Mesendoderm (in vitro differentiated cells): ENCODE measurements at regions not wholly inside any gene's neighbourhood (a gene's known extent, or its start where the extent isn't known, plus 50 kb on each side); places are given as distances from the start of the nearest gene placed in this dataset.
A peak's percentile ranks its signal among the peaks of the same experiment; 100 is the strongest.

Experiments used
- DNase-seq: peaks from one replicate; pipeline ENCODE4 v3.0.0; 2013
- H2AK5ac ChIP-seq: 2 replicates; pipeline ENCODE4 v1.6.1; 2013; ENCODE audit warnings: low read length, inconsistent platforms
- H2BK120ac ChIP-seq: 2 replicates; pipeline ENCODE4 v1.6.1; 2013; ENCODE audit warnings: low read depth, mild to moderate bottlenecking, low read length, moderate library complexity, mixed read lengths
- H2BK15ac ChIP-seq: replicated peaks from 2 replicates; pipeline ENCODE4 v1.6.1; 2013; ENCODE audit warnings: low read depth, mild to moderate bottlenecking, moderate library complexity
- H2BK5ac ChIP-seq: 2 replicates; pipeline ENCODE4 v1.6.1; 2013; ENCODE audit warnings: low read length, inconsistent platforms
- H3K18ac ChIP-seq: 2 replicates; pipeline ENCODE4 v1.6.1; 2013; ENCODE audit warnings: mild to moderate bottlenecking, low read length, mixed read lengths
- H3K23ac ChIP-seq: one replicate; pipeline ENCODE4 v1.6.1; 2013; ENCODE audit warnings: low read length
- H3K27ac ChIP-seq: 2 replicates; pipeline ENCODE4 v1.5.1; 2013; ENCODE audit warnings: low read depth, mild to moderate bottlenecking, inconsistent platforms, low read length, moderate library complexity
- H3K27me3 ChIP-seq: 2 replicates; pipeline ENCODE4 v1.6.1; 2013; ENCODE audit warnings: low read length, control low read depth, mild to moderate bottlenecking, inconsistent platforms; ENCODE audit not compliant: insufficient read depth, poor library complexity
- H3K36me3 ChIP-seq: 2 replicates; pipeline ENCODE4 v1.6.1; 2013; ENCODE audit warnings: low read length, inconsistent platforms; ENCODE audit not compliant: control insufficient read depth, insufficient read depth
- H3K4ac ChIP-seq: one replicate; pipeline ENCODE4 v1.6.1; 2013; ENCODE audit warnings: low read depth, mild to moderate bottlenecking, low read length, moderate library complexity
- H3K4me1 ChIP-seq: 2 replicates; pipeline ENCODE4 v1.6.1; 2013; ENCODE audit warnings: low read depth, low read length, inconsistent platforms; ENCODE audit not compliant: control insufficient read depth
- H3K4me2 ChIP-seq: 2 replicates; pipeline ENCODE4 v1.6.1; 2013; ENCODE audit warnings: low read length
- H3K4me3 ChIP-seq: 2 replicates; pipeline ENCODE4 v1.5.1; 2013; ENCODE audit warnings: mild to moderate bottlenecking, low read length
- H3K56ac ChIP-seq: one replicate; pipeline ENCODE4 v1.6.1; 2013; ENCODE audit warnings: low read length
- H3K79me1 ChIP-seq: 2 replicates; pipeline ENCODE4 v1.6.1; 2013; ENCODE audit warnings: low read length, inconsistent platforms
- H3K79me2 ChIP-seq: 2 replicates; pipeline ENCODE4 v1.6.1; 2013; ENCODE audit warnings: mild to moderate bottlenecking, low read length; ENCODE audit not compliant: control insufficient read depth, insufficient read depth
- H3K9ac ChIP-seq: 2 replicates; pipeline ENCODE4 v1.6.1; 2013; ENCODE audit warnings: low read length, inconsistent platforms
- H4K5ac ChIP-seq: one replicate; pipeline ENCODE4 v1.6.1; 2013; ENCODE audit warnings: low read length
- H4K8ac ChIP-seq: one replicate; pipeline ENCODE4 v1.6.1; 2013; ENCODE audit warnings: low read depth, mild to moderate bottlenecking, control low read depth, low read length, moderate library complexity
- WGBS: extraction: QIAGEN DNeasy Blood & Tissue Kit; methylation state at CpG from one replicate; pipeline ENCODE4 v1.1.7; 2013; ENCODE audit warnings: low lambda C conversion rate, missing lambda C conversion rate; ENCODE audit not compliant: insufficient coverage; ENCODE audit errors: extremely low coverage; 5-methylcytosine and 5-hydroxymethylcytosine counted together

- H2BK120ac ChIP-seq = no peak overlapping the region
- no peak overlapping the region for H2BK15ac ChIP-seq
- H3K36me3 ChIP-seq = no peaks in the 10 kb centered on the region
- H2BK5ac ChIP-seq = no peak overlapping the region
- no peak overlapping the region for H3K4me2 ChIP-seq
- no peak for DNase-seq
- no peak overlapping the region for H4K5ac ChIP-seq
- H2AK5ac ChIP-seq = no peak overlapping the region
- no peak overlapping the region for H3K18ac ChIP-seq
- no peak overlapping the region for H3K56ac ChIP-seq
- no peak overlapping the region for H3K4me3 ChIP-seq
- no peaks in the 10 kb centered on the region for H3K4me1 ChIP-seq
- H3K27me3 ChIP-seq = no peaks in the 10 kb centered on the region
- H3K4ac ChIP-seq = no peak overlapping the region
- H3K9ac ChIP-seq = no peak overlapping the region
- no peaks in the 10 kb centered on the region for H3K79me2 ChIP-seq
- no peaks in the 10 kb centered on the region for H3K79me1 ChIP-seq
- no peak overlapping the region for H3K27ac ChIP-seq
- no peak overlapping the region for H3K23ac ChIP-seq
- no peak overlapping the region for H4K8ac ChIP-seq
Measured at GRCh38 chr6:80673367-80673766, 566.9 kb downstream of the BCKDHB start.

- Histone ChIP-seq H3K23ac (no peak overlapping the region), H3K9ac (no peak overlapping the region), H3K79me2 (no peaks in the 10 kb centered on the region), H3K18ac (no peak overlapping the region), H3K4me1 (no peaks in the 10 kb centered on the region), H3K4me3 (no peak overlapping the region), H2AK5ac (no peak overlapping the region), H3K4ac (no peak overlapping the region), H4K5ac (no peak overlapping the region), H3K27ac (no peak overlapping the region), H4K8ac (no peak overlapping the region), H3K27me3 (no peaks in the 10 kb centered on the region), H3K4me2 (no peak overlapping the region), H3K79me1 (no peaks in the 10 kb centered on the region), H2BK15ac (no peak overlapping the region), H3K56ac (no peak overlapping the region), H2BK5ac (no peak overlapping the region), H2BK120ac (no peak overlapping the region), H3K36me3 (no peaks in the 10 kb centered on the region)
- no peak for DNase-seq
Measured at GRCh38 chr6:80667006-80667405, 560.5 kb downstream of the BCKDHB start.

- no peak overlapping the region for H3K4me3 ChIP-seq
- DNase-seq = no peak
- H4K5ac ChIP-seq = no peak overlapping the region
- no peaks in the 10 kb centered on the region for H3K79me1 ChIP-seq
- no peaks in the 10 kb centered on the region for H3K4me1 ChIP-seq
- H3K36me3 ChIP-seq = no peaks in the 10 kb centered on the region
- no peak overlapping the region for H2AK5ac ChIP-seq
- H3K56ac ChIP-seq = no peak overlapping the region
- WGBS = no CpG with 5 or more reads among the region's 19 CpGs
- no peak overlapping the region for H2BK5ac ChIP-seq
- no peaks in the 10 kb centered on the region for H3K79me2 ChIP-seq
- H3K4ac ChIP-seq = no peak overlapping the region
- no peak overlapping the region for H3K23ac ChIP-seq
- no peak overlapping the region for H3K18ac ChIP-seq
- H3K4me2 ChIP-seq = no peak overlapping the region
- no peak overlapping the region for H2BK120ac ChIP-seq
- no peaks in the 10 kb centered on the region for H3K27me3 ChIP-seq
- H3K27ac ChIP-seq = no peak overlapping the region
- H3K9ac ChIP-seq = no peak overlapping the region
- no peak overlapping the region for H2BK15ac ChIP-seq
- H4K8ac ChIP-seq = no peak overlapping the region
Measured at GRCh38 chr6:80658926-80659325, 552.5 kb downstream of the BCKDHB start.

GRCh38 chr6:80647156-80647555, 540.7 kb downstream of the BCKDHB start:
- Histone ChIP-seq H4K8ac (no peak overlapping the region), H2AK5ac (no peak overlapping the region), H3K27me3 (no peaks in the 10 kb centered on the region), H3K4me3 (no peak overlapping the region), H3K27ac (peak overlapping the region; percentile 79), H4K5ac (no peak overlapping the region), H3K79me2 (no peaks in the 10 kb centered on the region), H3K36me3 (no peaks in the 10 kb centered on the region), H3K4me2 (no peak overlapping the region), H3K4ac (no peak overlapping the region), H3K23ac (no peak overlapping the region), H2BK5ac (peak overlapping the region; percentile 81), H3K9ac (no peak overlapping the region), H2BK15ac (no peak overlapping the region), H3K18ac (peak overlapping the region; percentile 99), H3K4me1 (peaks cover 2% of the 10 kb centered on the region), H3K79me1 (no peaks in the 10 kb centered on the region), H3K56ac (no peak overlapping the region), H2BK120ac (peak overlapping the region; percentile 38)
- WGBS = no CpG with 5 or more reads among the region's 4 CpGs
- DNase-seq = peak; percentile 28

- Histone ChIP-seq H3K4me3 (no peak overlapping the region), H3K9ac (no peak overlapping the region), H3K4me1 (peaks cover 2% of the 10 kb centered on the region), H4K5ac (no peak overlapping the region), H3K79me1 (no peaks in the 10 kb centered on the region), H3K4ac (no peak overlapping the region), H3K27ac (no peak overlapping the region), H4K8ac (no peak overlapping the region), H2AK5ac (no peak overlapping the region), H3K79me2 (no peaks in the 10 kb centered on the region), H3K56ac (no peak overlapping the region), H3K27me3 (no peaks in the 10 kb centered on the region), H3K23ac (no peak overlapping the region), H2BK15ac (no peak overlapping the region), H2BK120ac (no peak overlapping the region), H3K36me3 (no peaks in the 10 kb centered on the region), H2BK5ac (no peak overlapping the region), H3K4me2 (no peak overlapping the region), H3K18ac (no peak overlapping the region)
- WGBS = no CpG with 5 or more reads among the region's 2 CpGs
- DNase-seq = no peak
Measured at GRCh38 chr6:80643881-80644280, 537.4 kb downstream of the BCKDHB start.

GRCh38 chr6:80642452-80642851, 536.0 kb downstream of the BCKDHB start:
- no peak overlapping the region for H3K18ac ChIP-seq
- H3K9ac ChIP-seq = no peak overlapping the region

More at GRCh38 chr6:80642452-80642851, 536.0 kb downstream of the BCKDHB start:
- H3K4me2 ChIP-seq = no peak overlapping the region
- no peak overlapping the region for H3K27ac ChIP-seq
- no peaks in the 10 kb centered on the region for H3K36me3 ChIP-seq
- no peak overlapping the region for H4K5ac ChIP-seq
- no peaks in the 10 kb centered on the region for H3K27me3 ChIP-seq
- H3K23ac ChIP-seq = no peak overlapping the region
- H3K4ac ChIP-seq = no peak overlapping the region
- no peak overlapping the region for H3K56ac ChIP-seq
- H3K4me1 ChIP-seq = peaks cover 4% of the 10 kb centered on the region
- no peaks in the 10 kb centered on the region for H3K79me1 ChIP-seq
- H2AK5ac ChIP-seq = no peak overlapping the region
- H2BK120ac ChIP-seq = no peak overlapping the region
- H2BK15ac ChIP-seq = no peak overlapping the region
- no peaks in the 10 kb centered on the region for H3K79me2 ChIP-seq
- no peak overlapping the region for H3K4me3 ChIP-seq
- H4K8ac ChIP-seq = no peak overlapping the region
- DNase-seq = no peak
- H2BK5ac ChIP-seq = no peak overlapping the region
